ENCODE measurements at regions not wholly inside any gene's neighbourhood (a gene's known extent, or its start where the extent isn't known, plus 50 kb on each side); places are given as distances from the start of the nearest gene placed in this dataset.
A peak's percentile ranks its signal among the peaks of the same experiment; 100 is the strongest.

GRCh38 chr2:220626603-220627002, 945.5 kb downstream of the EPHA4 start:
- no peak overlapping the region for H3K4me3 ChIP-seq (ENCODE audit: low read length in 3 of 3)
- DNase-seq, result no peak
- FAIRE-seq, result no peak
- H3K9me3 ChIP-seq (ENCODE audit: control insufficient read depth in 2 of 3, insufficient read depth in 1 of 3, low read length in 3 of 3), result no peaks in the 10 kb centered on the region
- intact Hi-C loops (cut with DNase I), result no loop called here
- no peak overlapping the region for H3K9ac ChIP-seq (ENCODE audit: low read length in 3 of 3)
- no peaks in the 10 kb centered on the region for H3K36me3 ChIP-seq (ENCODE audit: control insufficient read depth in 2 of 3, insufficient read depth in 3 of 3, low read length in 3 of 3)
- TF ChIP-seq CTCF (IDR thresholded peaks at IDR 0.05; ENCODE audit: borderline replicate concordance, extremely low read depth, insufficient read depth), result no peak
- no peaks in the 10 kb centered on the region for H3K4me1 ChIP-seq (ENCODE audit: control insufficient read depth in 2 of 3, insufficient read depth in 2 of 3, low read depth in 1 of 3, low read length in 3 of 3)
- H3K27ac ChIP-seq (ENCODE audit: low read depth in 2 of 2, low read length in 2 of 2), result no peak overlapping the region
- no peaks in the 10 kb centered on the region for H3K27me3 ChIP-seq (ENCODE audit: control insufficient read depth, insufficient read depth, low read length)

- Histone ChIP-seq H3K27me3 (ENCODE audit: control insufficient read depth, insufficient read depth, low read length) (no peaks in the 10 kb centered on the region), H3K27ac (ENCODE audit: low read depth in 2 of 2, low read length in 2 of 2) (no peak overlapping the region), H3K4me3 (ENCODE audit: low read length in 3 of 3) (no peak overlapping the region), H3K9ac (ENCODE audit: low read length in 3 of 3) (no peak overlapping the region), H3K4me1 (ENCODE audit: control insufficient read depth in 2 of 3, insufficient read depth in 2 of 3, low read depth in 1 of 3, low read length in 3 of 3) (no peaks in the 10 kb centered on the region), H3K9me3 (ENCODE audit: control insufficient read depth in 2 of 3, insufficient read depth in 1 of 3, low read length in 3 of 3) (no peaks in the 10 kb centered on the region), H3K36me3 (ENCODE audit: control insufficient read depth in 2 of 3, insufficient read depth in 3 of 3, low read length in 3 of 3) (no peaks in the 10 kb centered on the region)
- no peak for DNase-seq
- intact Hi-C loops (cut with DNase I), result no loop called here
- no peak for FAIRE-seq
- no peak for TF ChIP-seq CTCF (IDR thresholded peaks at IDR 0.05; ENCODE audit: borderline replicate concordance, extremely low read depth, insufficient read depth)
These were observed 943.9 kb downstream of the EPHA4 start for GRCh38 chr2:220628252-220628651.

- Histone ChIP-seq H3K9me3 (ENCODE audit: control insufficient read depth in 2 of 3, insufficient read depth in 1 of 3, low read length in 3 of 3) (no peaks in the 10 kb centered on the region), H3K9ac (ENCODE audit: low read length in 3 of 3) (no peak overlapping the region), H3K27ac (ENCODE audit: low read depth in 2 of 2, low read length in 2 of 2) (no peak overlapping the region), H3K27me3 (ENCODE audit: control insufficient read depth, insufficient read depth, low read length) (no peaks in the 10 kb centered on the region), H3K36me3 (ENCODE audit: control insufficient read depth in 2 of 3, insufficient read depth in 3 of 3, low read length in 3 of 3) (no peaks in the 10 kb centered on the region), H3K4me3 (ENCODE audit: low read length in 3 of 3) (no peak overlapping the region), H3K4me1 (ENCODE audit: control insufficient read depth in 2 of 3, insufficient read depth in 2 of 3, low read depth in 1 of 3, low read length in 3 of 3) (no peaks in the 10 kb centered on the region)
- no peak for FAIRE-seq
- no peak for TF ChIP-seq CTCF (IDR thresholded peaks at IDR 0.05; ENCODE audit: borderline replicate concordance, extremely low read depth, insufficient read depth)
- intact Hi-C loops (cut with DNase I), result no loop called here
- no peak for DNase-seq
These were observed 931.0 kb downstream of the EPHA4 start for GRCh38 chr2:220641137-220641536.

- no peak overlapping the region for H3K4me3 ChIP-seq (ENCODE audit: low read length in 3 of 3)
- FAIRE-seq (no peak), DNase-seq (peak in 1 of 5 donors; percentile 6)
- H3K27me3 ChIP-seq (ENCODE audit: control insufficient read depth, insufficient read depth, low read length), result no peaks in the 10 kb centered on the region
- no peaks in the 10 kb centered on the region for H3K4me1 ChIP-seq (ENCODE audit: control insufficient read depth in 2 of 3, insufficient read depth in 2 of 3, low read depth in 1 of 3, low read length in 3 of 3)
- H3K9ac ChIP-seq (ENCODE audit: low read length in 3 of 3), result no peak overlapping the region
- no peak for TF ChIP-seq CTCF (IDR thresholded peaks at IDR 0.05; ENCODE audit: borderline replicate concordance, extremely low read depth, insufficient read depth)
- no peaks in the 10 kb centered on the region for H3K9me3 ChIP-seq (ENCODE audit: control insufficient read depth in 2 of 3, insufficient read depth in 1 of 3, low read length in 3 of 3)
- no peak overlapping the region for H3K27ac ChIP-seq (ENCODE audit: low read depth in 2 of 2, low read length in 2 of 2)
- no peaks in the 10 kb centered on the region for H3K36me3 ChIP-seq (ENCODE audit: control insufficient read depth in 2 of 3, insufficient read depth in 3 of 3, low read length in 3 of 3)
- intact Hi-C loops (cut with DNase I), result no loop called here
These were observed 925.7 kb downstream of the EPHA4 start for GRCh38 chr2:220646424-220646823.

Measured in kidney (tissue), 13 donors.